ENCODE measurements at regions not wholly inside any gene's neighbourhood (a gene's known extent, or its start where the extent isn't known, plus 50 kb on each side); places are given as distances from the start of the nearest gene placed in this dataset.

DNA sequence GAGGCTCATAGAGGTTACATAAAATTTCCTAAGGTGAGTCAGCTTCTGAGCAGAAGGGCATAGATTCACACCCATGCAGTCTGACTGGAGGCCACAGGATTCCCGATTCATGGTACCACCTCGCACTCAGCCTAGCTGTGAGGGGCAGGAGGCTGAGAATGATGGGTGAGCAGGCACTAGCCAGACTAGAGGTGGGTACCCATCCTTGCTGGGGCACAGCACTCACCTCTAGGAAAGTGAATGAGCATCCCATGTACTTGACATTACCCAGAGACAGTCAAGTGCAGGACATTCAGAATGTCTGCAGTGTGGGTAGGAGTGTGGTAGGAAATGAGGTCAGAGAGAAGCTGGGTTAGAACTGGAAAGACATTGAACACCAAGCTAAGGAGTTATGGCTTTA, 255.5 kb downstream of the CDK5RAP2 start:
- TF ChIP-seq, protein P1, sequence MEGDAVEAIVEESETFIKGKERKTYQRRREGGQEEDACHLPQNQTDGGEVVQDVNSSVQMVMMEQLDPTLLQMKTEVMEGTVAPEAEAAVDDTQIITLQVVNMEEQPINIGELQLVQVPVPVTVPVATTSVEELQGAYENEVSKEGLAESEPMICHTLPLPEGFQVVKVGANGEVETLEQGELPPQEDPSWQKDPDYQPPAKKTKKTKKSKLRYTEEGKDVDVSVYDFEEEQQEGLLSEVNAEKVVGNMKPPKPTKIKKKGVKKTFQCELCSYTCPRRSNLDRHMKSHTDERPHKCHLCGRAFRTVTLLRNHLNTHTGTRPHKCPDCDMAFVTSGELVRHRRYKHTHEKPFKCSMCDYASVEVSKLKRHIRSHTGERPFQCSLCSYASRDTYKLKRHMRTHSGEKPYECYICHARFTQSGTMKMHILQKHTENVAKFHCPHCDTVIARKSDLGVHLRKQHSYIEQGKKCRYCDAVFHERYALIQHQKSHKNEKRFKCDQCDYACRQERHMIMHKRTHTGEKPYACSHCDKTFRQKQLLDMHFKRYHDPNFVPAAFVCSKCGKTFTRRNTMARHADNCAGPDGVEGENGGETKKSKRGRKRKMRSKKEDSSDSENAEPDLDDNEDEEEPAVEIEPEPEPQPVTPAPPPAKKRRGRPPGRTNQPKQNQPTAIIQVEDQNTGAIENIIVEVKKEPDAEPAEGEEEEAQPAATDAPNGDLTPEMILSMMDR (IDR thresholded peaks at IDR 0.05), result no peak
- TF ChIP-seq POLR2A (IDR thresholded peaks at IDR 0.05), result no peak

All from uterus (tissue), 2 donors.